Testis (tissue), 2 donors: ENCODE measurements at regions not wholly inside any gene's neighbourhood (a gene's known extent, or its start where the extent isn't known, plus 50 kb on each side); places are given as distances from the start of the nearest gene placed in this dataset.

Experiments used
- CTCF ChIP-seq, 3 experiments: fragments of 450-650 bp in 2 of 3; fragments of 200-600 bp in 1 of 3; sonication (generic) in 1 of 3; IDR thresholded peaks; one replicate each; pipeline ENCODE4 v1.5.1; 2016 to 2019; ENCODE audit warnings: antibody characterized with exemption in 3 of 3, mild to moderate bottlenecking in 2 of 3, moderate library complexity in 1 of 3
- POLR2A ChIP-seq: fragments of 450-650 bp; IDR thresholded peaks from one replicate; pipeline ENCODE4 v1.6.1; 2017; ENCODE audit warnings: antibody characterized with exemption, mild to moderate bottlenecking, moderate library complexity

GRCh38 chr1:231099311-231099710, 59.3 kb upstream of the FAM89A start:
- no peak for TF ChIP-seq CTCF (IDR thresholded peaks at IDR 0.05)
- TF ChIP-seq POLR2A = no peak
